DMS 273 (cell line): ENCODE measurements at regions not wholly inside any gene's neighbourhood (a gene's known extent, or its start where the extent isn't known, plus 50 kb on each side); places are given as distances from the start of the nearest gene placed in this dataset.
"Not testable (repeated sequence)": the region's sequence is repeated elsewhere in the genome, so short reads cannot be mapped to it uniquely, and the experiment has no call there.

Experiments used
- DNase-seq: peaks from one replicate; lab custom pipeline; 2025; ENCODE audit not compliant: unreplicated experiment; lab: John Stamatoyannopoulos, UW

GRCh38 chr2:16415861-16416260, 249.8 kb downstream of the CYRIA start:
- DNase-seq: not testable (repeated sequence)

DNA sequence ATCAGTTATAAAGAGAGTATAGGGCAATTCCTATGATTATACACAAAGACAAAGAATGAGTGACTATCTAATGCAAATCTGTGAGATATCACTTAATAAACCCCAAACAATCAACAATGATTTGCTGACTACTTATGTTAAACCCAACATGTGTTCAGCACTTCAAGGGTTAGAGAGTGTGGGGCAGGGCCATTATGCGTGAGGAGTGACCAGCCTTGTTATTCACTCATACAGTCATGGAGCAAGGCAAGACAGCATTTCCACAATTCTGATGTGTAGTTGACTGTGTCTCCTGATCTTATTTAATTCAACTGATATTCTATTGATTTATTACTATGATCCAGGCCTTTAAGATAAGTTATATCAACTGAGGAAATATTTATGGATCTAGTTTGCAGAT, 251.7 kb downstream of the CYRIA start:
- no peak for DNase-seq

DNA sequence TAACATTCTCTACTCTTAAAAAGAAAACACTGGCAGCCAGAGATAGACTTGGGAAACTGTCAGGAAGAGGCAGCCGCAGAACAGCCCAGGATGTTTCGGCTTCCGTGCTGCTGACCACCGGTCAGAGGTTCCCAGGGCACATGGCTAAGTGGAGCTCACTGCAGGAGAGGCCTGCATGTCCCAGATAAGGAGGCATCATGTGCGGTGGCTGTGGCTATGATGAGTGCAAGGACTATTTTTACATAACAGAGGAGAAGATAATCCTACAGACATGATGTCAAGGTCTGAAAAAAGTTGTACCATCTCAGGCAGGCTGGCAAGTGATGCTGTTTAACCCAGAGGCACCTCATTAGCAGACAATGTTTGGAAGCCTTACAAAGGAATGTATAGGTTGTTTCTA, 252.3 kb downstream of the CYRIA start:
- DNase-seq: no peak

DNA sequence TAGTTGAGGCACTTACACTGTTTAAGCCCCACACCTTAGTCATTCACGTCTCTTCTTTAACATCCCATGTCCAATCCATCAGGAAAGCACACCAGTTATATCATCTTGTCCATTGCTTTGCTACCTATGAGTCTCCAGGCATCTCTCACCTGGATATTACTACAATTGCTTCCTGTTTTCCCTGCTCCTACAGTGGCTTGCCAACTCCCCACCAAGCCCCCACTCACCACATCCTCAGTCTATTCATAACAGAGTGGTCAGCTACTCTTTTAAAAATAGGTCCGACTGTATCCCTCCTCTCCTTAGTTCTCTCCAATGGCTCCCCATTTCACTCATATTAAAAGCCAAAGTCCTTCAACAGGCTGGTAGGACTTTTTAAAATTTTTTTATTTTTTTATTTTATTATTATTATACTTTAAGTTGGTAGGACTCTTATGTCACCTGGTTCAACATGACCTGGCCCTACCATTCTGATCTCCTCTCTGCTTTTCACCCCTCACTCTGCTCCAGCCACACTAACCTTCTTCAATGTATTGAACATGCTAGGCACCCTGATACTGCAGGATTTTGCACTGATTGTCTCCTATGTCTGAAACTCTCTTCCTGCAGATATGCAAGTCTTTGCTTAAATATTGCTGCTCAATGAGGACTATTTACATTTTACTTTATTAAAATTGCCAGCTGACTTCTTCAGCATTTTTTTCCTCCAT, 253.2 kb downstream of the CYRIA start:
- DNase-seq: no peak

- DNase-seq: no peak
These were observed 253.8 kb downstream of the CYRIA start for GRCh38 chr2:16411788-16412187.

- no peak for DNase-seq
These were observed 255.8 kb downstream of the CYRIA start for GRCh38 chr2:16409849-16410248.

- no peak for DNase-seq
These were observed 256.6 kb downstream of the CYRIA start for GRCh38 chr2:16409006-16409390.

GRCh38 chr2:16408331-16409005, 257.2 kb downstream of the CYRIA start:
- DNase-seq: no peak

DNA sequence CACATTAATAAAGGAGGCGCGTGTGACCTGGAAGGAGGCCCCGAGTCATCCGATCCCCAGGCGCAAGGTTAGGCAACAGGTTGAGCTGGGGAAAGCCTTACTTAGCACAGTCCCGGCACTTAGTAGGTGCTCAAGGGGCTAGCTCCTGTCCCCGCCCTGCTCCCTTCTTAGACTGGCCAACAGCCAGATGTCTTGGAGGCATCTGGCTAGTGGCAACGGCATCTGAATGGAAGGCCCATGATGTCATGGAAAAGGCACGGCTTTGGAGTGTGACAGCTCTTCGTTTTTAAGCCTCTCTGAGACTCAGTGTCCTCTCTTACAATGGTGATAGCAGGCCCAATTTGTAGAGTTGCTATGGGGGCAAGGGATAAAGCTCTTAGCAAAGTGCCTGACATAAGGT, 258.3 kb downstream of the CYRIA start:
- no peak for DNase-seq

- DNase-seq: no peak
These were observed 258.9 kb downstream of the CYRIA start for GRCh38 chr2:16406496-16407289.

GRCh38 chr2:16405551-16405950, 260.1 kb downstream of the CYRIA start:
- DNase-seq: no peak

- no peak for DNase-seq
These were observed 260.9 kb downstream of the CYRIA start for GRCh38 chr2:16404551-16405300.

DNA sequence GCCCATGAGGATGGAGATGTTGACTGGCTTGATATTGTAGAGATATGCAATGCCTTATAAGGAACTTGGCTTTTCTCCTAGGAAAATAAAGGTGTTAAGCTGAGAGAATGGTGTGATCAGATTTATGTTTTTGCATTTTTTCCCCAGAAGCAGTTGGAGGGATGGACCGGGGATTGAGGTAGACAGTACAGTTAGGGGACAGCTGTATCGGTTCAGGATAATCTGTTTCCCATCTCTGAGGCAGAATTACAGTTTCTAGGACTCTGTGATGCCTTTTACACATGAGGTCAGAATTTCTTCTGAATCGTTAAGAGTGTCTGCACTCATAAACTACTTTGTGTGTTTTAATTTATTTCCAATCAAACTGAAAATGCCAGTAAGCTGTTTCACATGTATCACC, 261.5 kb downstream of the CYRIA start:
- DNase-seq: no peak

- no peak for DNase-seq
These were observed 262.7 kb downstream of the CYRIA start for GRCh38 chr2:16402891-16403290.

- DNase-seq: no peak
These were observed 263.8 kb downstream of the CYRIA start for GRCh38 chr2:16401761-16402300.

DNA sequence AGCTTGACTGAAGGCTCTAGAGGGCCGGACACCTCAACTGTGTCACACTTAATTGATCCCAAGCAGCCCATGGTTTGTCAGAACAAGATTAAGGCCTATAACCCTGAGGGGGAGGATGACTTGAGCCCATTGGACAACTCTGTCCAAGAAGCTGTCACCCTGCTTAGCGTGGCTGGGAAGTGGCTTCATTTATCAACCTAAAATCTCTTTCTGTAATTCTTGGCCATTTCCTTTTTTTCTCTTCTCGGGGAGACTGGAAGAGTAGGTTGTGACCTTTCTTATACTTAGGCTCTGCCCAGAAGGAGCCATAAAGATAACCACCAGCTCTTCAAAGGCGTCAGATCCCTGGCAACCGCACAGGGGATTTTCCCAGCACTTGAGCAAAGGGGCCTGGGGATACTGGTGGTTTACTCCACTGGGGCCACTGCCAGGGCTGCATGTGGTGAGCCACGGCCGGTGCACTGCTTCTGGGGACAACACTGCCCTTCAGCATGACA, 265.5 kb downstream of the CYRIA start:
- no peak for DNase-seq

DNA sequence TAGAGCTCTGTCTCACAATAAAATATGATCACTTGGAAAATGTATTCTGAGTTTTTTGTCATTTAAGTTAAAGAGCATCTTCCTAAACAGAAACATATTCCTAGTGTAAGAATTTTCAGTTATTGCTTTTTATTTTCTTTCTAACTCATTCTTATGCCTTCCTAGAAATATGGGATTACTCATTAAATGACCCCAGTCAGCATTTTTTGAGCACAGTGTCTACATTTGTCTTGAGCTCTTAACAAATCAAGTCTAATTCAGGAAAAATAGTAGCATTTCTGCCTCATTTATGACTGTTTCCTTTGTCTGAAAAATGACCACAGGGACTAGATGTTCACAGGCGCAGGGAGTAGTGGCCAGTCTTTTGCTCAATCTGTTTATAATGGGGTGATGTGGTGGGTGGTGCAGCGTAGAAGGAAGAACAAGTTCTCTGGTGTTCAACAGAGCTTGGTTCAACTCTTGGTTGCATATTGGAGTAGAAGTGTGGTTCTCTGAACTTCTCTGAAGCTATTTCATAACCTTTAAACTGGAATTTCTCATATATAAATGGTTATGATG, 267.1 kb downstream of the CYRIA start:
- DNase-seq: no peak

- DNase-seq: no peak
These were observed 267.8 kb downstream of the CYRIA start for GRCh38 chr2:16397681-16398475.

- DNase-seq: no peak
These were observed 268.6 kb downstream of the CYRIA start for GRCh38 chr2:16396986-16397385.

- DNase-seq: no peak
These were observed 269.5 kb downstream of the CYRIA start for GRCh38 chr2:16396171-16396570.
